NCI-H1092 (cell line): ENCODE measurements at regions not wholly inside any gene's neighbourhood (a gene's known extent, or its start where the extent isn't known, plus 50 kb on each side); places are given as distances from the start of the nearest gene placed in this dataset.
"Not testable (repeated sequence)": the region's sequence is repeated elsewhere in the genome, so short reads cannot be mapped to it uniquely, and the experiment has no call there.

Experiments
- DNase-seq: peaks from one replicate; lab custom pipeline; 2025; lab: John Stamatoyannopoulos, UW

- DNase-seq, result no peak
These were observed 164.8 kb downstream of the MYCN start for GRCh38 chr2:16104949-16105668.

- DNase-seq, result no peak
These were observed 164.1 kb downstream of the MYCN start for GRCh38 chr2:16104315-16104948.

DNA sequence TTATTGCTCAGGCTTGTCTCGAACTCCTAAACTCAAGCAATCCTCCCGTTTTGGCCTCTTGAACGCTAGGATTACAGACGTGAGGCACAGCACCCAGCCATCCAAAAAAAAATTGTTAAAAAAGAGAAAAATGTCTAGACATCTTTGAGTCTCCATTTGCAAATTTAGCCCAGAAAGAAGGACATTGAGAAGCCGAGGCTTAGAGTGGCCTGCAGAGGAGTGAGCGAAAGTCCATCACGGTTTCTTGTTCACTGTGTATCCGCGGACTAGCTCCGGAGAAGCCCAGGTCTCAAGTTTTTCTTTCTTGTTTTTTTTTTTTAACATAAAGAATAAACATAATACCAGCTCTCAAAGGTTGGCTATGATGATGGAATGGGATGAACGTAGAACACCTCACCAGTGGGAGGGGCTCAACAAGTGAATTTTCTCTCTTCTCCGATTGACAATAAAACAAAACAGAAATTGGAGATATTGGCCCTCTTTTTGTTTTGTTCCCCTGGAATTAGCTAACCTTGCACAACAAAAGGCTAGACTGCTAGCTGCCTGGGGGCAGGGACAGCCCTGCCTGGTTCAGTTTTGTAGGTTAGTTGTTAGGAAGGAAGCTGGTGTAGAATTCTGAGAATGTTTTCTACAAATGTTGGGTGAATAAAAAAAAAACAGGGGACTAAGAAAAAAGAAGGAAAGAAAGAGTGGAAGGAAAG, 163.4 kb downstream of the MYCN start:
- no peak for DNase-seq

DNA sequence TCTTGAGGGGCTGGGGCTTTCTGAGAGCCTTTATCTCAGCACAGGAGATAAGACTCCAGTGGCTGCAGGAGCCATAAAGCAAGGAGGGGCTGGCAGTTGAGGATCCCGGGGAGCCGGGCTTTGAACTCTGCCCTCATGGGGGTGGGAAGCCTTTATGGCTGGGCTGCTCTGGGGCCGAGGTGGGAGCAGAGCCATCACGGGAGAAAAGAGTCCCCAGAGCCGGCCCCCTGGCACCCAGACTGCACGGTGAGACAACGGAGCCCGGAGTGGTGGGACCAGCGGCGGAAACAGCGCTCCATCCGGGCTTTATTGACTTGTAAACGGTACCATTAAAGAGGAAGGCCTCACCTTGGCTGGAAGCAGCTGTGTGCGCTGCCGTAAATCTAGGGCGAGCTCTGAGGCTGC, 162.6 kb downstream of the MYCN start:
- no peak for DNase-seq

DNA sequence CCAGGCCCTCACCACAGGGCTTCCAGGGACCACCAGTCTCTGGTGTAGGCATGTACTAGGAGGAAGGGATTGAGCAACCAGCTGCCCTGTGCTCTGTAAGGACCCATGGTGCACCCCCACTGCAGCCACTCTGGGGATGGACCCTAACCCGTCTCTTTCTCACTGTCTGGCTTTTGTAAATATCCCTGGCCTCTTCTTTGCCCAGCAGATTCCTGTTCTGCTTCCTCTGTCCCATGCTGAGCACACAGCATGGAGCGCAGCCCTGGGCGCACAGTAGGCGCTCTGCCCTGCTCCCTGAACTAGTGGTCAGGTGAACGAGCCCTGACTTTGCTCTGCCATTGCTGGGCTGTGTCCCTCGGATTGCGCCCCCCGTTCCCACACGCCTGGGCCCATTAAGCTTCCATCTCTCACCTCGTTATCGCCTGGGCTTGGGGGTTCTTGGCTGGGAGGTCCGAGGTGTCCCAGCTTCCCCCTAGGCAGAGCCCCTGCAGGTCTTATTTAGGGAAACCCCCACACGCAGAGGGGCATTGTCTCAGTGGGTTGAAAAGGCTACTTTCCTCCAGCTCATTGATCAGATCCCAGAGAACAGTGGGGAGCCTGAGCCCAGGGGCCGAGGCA, 162.1 kb downstream of the MYCN start:
- no peak for DNase-seq

DNA sequence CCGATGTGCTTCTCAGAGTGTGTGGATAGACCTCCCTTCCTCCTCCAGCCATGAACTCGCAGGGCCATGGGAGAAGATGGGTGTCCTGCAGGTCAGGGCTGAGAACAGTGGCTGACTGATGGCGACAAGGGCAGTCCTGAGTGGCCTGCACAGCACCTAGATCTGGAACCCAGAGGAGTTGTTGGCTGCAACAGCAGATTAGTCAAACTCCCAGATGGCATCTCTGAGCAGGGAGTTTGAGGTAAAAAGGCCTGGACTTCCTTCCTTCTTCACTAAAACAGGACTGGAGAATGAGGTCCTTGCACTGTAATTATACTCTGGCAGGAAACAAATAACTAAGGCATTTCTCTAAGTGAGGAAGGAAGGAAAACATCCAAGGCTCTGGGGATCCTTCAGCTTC, 160.8 kb downstream of the MYCN start:
- DNase-seq, result no peak

GRCh38 chr2:16100006-16100405, 159.7 kb downstream of the MYCN start:
- no peak for DNase-seq

- no peak for DNase-seq
These were observed 159.0 kb downstream of the MYCN start for GRCh38 chr2:16099326-16099725.

DNA sequence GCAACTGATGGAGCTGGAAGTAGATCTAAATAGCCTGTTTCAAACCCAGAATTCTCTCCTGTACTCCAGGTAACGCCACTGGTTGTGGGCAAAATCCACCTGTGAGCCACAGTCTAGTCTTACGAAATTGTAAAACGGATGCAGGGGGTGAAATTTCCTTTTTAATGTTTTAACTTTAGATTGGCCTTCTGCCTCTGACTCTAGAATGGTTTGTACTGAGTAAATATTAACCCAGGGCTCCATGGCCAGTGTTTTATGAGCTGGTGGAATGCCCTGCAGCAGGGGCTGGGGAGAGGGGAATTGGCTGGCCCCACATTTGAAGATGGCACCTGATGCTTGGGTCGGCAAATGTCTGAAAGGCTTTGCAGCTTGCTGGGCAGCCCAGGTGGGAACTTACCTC, 156.6 kb downstream of the MYCN start:
- DNase-seq, result no peak

DNA sequence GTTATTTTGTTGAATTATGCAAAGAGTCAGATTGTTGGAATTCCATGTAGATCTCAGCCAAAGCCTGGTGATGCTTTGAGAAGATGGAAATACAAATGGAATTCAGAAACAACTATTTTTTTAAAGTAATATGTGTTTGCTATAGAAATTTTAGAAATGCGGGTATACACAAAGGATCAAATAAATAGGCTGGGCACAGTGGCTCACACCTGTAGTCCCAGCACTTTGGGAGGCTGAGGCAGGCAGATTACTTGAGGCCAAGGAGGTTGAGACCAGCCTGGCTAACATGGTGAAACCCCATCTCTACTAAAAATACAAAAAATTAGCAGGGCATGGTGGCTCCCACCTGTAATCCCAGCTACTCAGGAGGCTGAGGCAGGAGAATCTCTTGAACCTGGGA, 155.1 kb downstream of the MYCN start:
- DNase-seq, result not testable (repeated sequence)

DNA sequence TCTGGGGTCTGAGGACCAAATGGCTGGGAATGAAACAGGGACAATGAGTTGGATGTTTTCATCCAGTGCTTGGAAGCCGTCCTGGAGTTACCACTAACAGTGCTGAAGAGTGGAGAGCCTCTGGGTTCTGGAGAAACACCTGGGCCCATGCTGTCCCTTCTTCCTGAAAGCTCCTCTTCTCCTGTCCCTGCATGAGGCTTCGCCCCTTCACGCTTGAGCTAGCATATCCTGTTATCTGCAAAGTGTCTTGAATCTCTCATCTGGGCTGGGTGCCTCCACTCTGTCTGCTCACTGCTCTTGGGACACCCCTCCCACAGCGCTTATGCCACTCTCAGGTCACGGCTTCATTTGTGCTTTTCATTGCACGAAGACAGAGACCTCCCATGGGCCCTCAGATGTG, 154.5 kb downstream of the MYCN start:
- DNase-seq, result no peak

DNA sequence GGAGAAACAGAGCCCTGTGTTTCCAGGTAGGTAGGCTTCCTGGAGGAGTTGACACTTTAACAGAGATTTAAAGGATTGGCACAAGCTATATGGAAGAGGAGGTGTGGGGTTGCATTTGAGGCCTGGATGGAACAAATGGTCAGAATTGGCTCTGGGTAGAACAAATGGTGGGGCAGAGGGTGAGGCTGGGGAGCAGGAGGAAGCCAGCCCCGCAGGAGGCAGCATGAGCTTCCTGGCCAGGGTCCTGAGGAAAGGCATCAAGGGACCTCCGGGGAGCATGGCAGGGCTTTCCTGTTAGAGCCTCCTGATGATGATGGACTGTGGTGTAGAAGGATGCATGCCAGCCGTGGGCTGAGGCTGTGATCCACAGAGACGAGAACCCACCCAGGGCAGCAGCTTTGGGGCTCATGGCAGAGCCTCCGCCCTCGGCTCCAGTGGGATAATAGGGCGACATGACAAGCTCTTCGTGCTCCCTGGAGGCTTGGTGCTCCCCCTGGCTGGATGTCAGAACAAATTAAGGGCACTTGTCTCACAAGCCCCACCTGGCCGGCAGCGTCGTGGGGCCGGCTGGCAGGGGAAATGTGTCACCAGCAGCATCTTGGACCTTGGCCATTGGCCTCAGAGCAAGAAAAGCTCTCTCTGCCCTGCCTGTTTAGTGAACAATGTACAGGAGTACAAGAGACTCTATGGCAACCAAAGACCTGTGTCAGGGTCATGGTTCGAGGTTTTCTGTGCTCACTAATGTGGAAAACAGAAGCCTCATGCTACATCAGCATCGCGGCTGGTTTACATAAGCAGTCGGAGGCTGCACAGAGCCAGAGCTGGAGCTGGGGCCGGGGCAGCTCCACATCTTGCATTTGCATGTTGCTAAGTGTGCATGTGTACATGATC, 153.5 kb downstream of the MYCN start:
- DNase-seq, result no peak

GRCh38 chr2:16092861-16093638, 152.7 kb downstream of the MYCN start:
- no peak for DNase-seq

DNA sequence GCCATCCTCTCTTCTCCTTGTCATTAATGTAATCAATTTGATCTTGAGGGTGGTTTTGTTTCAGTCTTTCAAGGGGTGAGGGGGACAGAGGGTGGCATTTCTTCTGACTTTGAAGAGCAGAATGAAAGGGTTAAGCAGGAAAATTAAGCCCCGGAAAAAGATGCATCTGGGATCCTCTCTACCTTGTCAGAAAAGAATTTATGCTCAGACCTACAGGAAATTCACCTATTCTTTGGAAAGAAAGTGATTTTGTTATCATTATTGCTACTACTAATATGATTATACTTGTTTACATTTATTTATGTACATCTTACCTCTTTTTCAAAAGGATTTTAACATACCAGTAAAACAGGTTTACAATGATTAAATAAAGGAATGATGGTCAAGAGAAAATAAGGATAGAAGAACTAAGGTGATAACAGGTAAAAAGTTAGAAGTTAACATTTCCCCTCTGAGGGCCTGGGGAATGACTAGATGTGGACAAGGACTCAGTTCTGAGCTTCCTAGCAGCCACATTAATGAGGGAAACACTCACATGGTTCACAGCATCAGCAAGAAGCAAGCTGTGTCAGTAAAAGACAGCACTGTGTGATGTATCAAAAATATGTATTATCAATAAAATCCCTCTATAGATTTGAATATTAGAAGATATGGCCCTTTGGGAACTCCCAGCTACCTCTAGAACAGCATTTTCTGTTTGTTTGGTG, 151.4 kb downstream of the MYCN start:
- no peak for DNase-seq

GRCh38 chr2:16090650-16091575, 150.6 kb downstream of the MYCN start:
- no peak for DNase-seq

- DNase-seq, result not testable (repeated sequence)
These were observed 149.1 kb downstream of the MYCN start for GRCh38 chr2:16089491-16089890.

DNA sequence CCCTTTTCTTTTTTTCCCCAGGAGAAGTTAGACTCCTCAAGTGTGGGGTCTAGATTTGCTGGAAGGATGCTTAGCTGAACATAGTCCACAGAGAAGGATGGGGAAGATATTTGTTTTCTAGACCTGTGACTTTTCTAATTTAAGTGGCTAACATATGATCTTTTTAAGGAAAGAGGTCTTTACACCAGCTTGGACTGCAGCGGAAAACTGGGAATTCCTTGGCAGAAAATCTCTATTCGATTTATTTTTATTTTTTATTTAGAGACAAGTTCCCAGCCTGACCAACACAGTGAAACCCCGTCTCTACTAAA, 148.4 kb downstream of the MYCN start:
- no peak for DNase-seq

DNA sequence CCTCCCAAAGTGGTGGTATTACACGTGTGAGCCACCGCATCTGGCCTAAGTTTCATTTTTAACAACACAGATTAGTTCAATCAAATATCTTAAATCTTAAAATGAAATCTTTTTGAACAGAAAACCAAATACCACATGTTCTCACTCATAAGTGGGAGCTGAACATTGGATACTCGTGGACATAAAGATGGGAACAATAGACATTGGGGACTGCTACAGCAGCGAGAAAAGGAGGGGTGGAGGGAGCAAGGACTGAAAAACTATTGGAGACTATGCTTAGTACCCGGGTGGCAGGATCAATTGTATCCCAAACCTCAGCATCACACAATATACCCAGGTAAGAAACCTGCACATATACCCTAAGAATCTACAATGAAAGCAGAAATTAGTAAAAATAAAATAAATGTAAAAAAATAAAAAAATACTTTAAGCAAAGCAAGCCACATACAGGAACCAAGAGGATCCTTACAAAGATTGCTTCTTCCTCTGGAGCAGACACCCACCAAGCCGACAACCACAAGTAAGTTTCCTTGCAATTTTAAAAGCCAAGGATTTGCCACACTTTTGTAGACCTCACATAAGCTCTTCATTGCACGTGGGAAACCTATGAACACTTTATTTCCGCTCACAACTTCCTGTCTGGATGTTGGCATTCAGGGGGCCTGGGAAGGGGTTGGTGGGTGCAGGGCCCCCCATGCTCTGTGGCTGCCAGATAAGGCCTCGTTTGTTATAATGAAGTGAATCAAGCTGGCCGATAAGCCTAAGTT, 147.9 kb downstream of the MYCN start:
- no peak for DNase-seq

DNA sequence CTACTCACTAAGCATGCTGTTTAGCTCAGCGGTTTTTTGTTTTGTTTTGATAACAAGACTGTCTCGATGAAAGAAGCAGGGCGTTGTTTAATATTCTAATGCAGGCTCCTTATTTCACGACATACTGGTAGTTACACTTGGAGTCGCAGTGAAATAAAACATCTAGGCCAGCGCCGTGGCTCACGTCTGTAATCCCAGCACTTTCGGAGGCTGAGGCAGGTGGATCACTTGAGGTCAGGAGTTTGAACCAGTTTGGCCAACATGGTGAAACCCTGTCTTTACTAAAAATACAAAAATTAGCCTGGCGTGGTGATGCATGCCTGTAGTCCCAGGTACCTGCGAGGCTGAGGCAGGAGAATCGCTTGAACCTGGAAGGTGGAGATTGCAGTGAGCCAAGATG, 145.8 kb downstream of the MYCN start:
- not testable (repeated sequence) for DNase-seq
